H9 (cell line): ENCODE measurements at regions not wholly inside any gene's neighbourhood (a gene's known extent, or its start where the extent isn't known, plus 50 kb on each side); places are given as distances from the start of the nearest gene placed in this dataset.

Experiments used
- DNase-seq: peaks from one replicate; pipeline ENCODE4 v3.0.0-alpha.2; 2017
- H2AFZ ChIP-seq: one replicate; pipeline ENCODE4 v1.6.1; 2013; ENCODE audit warnings: mild to moderate bottlenecking, low read length, control low read depth, moderate library complexity
- H2AK5ac ChIP-seq: 2 replicates; pipeline ENCODE4 v1.6.1; 2013; ENCODE audit warnings: low read length, control low read depth, mixed read lengths; ENCODE audit not compliant: insufficient read length
- H2BK120ac ChIP-seq: one replicate; pipeline ENCODE4 v1.6.1; 2013; ENCODE audit warnings: low read depth, mild to moderate bottlenecking, low read length, control low read depth, inconsistent platforms; ENCODE audit not compliant: poor library complexity, severe bottlenecking
- H2BK12ac ChIP-seq: 2 replicates; pipeline ENCODE4 v1.6.1; 2013; ENCODE audit warnings: low read length, control low read depth, mixed read lengths, low read depth; ENCODE audit not compliant: insufficient read length
- H2BK15ac ChIP-seq: 2 replicates; pipeline ENCODE4 v1.6.1; 2013; ENCODE audit warnings: low read depth, low read length, control low read depth
- H2BK20ac ChIP-seq: one replicate; pipeline ENCODE4 v1.6.1; 2013; ENCODE audit warnings: low read depth, mild to moderate bottlenecking, low read length, control low read depth, inconsistent platforms; ENCODE audit not compliant: poor library complexity, severe bottlenecking
- H2BK5ac ChIP-seq: 2 replicates; pipeline ENCODE4 v1.6.1; 2013; ENCODE audit warnings: low read length, control low read depth, mixed read lengths; ENCODE audit not compliant: insufficient read length
- H3K14ac ChIP-seq: 2 replicates; pipeline ENCODE4 v1.6.1; 2013; ENCODE audit warnings: low read length, control low read depth; ENCODE audit not compliant: insufficient read depth
- H3K18ac ChIP-seq: 2 replicates; pipeline ENCODE4 v1.6.1; 2013; ENCODE audit warnings: low read depth, mild to moderate bottlenecking, mixed read lengths, low read length, control low read depth; ENCODE audit not compliant: insufficient read length
- H3K23ac ChIP-seq: 2 replicates; pipeline ENCODE4 v1.6.1; 2013; ENCODE audit warnings: low read length, control low read depth, mixed read lengths, low read depth; ENCODE audit not compliant: insufficient read length
- H3K23me2 ChIP-seq: 2 replicates; pipeline ENCODE4 v1.6.1; 2013; ENCODE audit warnings: low read depth, mild to moderate bottlenecking, mixed read lengths, low read length, control low read depth; ENCODE audit not compliant: insufficient read length, poor library complexity, severe bottlenecking
- H3K27ac ChIP-seq: 2 replicates; pipeline ENCODE4 v1.5.1; 2013; ENCODE audit warnings: low read length, control low read depth, mixed read lengths, low read depth; ENCODE audit not compliant: insufficient read length
- H3K27me3 ChIP-seq: 2 replicates; pipeline ENCODE4 v1.6.1; 2013; ENCODE audit warnings: low read length, control low read depth, inconsistent platforms; ENCODE audit not compliant: insufficient read depth
- H3K4ac ChIP-seq: 2 replicates; pipeline ENCODE4 v1.6.1; 2013; ENCODE audit warnings: low read depth, mild to moderate bottlenecking, control low read depth, inconsistent platforms, low read length, moderate library complexity
- H3K4me1 ChIP-seq: 2 replicates; pipeline ENCODE4 v1.6.1; 2013; ENCODE audit warnings: low read length, control low read depth, inconsistent platforms; ENCODE audit not compliant: insufficient read depth
- H3K4me2 ChIP-seq: 2 replicates; pipeline ENCODE4 v1.6.1; 2013; ENCODE audit warnings: low read length, control low read depth, mixed read lengths; ENCODE audit not compliant: insufficient read length, insufficient read depth
- H3K56ac ChIP-seq: 2 replicates; pipeline ENCODE4 v1.6.1; 2013; ENCODE audit warnings: low read depth, mild to moderate bottlenecking, mixed read lengths, low read length, control low read depth; ENCODE audit not compliant: insufficient read length
- H3K79me1 ChIP-seq: 2 replicates; pipeline ENCODE4 v1.6.1; 2013; ENCODE audit warnings: low read depth, mild to moderate bottlenecking, moderate library complexity, low read length, control low read depth, inconsistent platforms; ENCODE audit not compliant: insufficient read depth, poor library complexity, severe bottlenecking
- H3K79me2 ChIP-seq: 2 replicates; pipeline ENCODE4 v1.6.1; 2013; ENCODE audit warnings: low read length, control low read depth, inconsistent platforms; ENCODE audit not compliant: insufficient read depth
- H3K9ac ChIP-seq: 2 replicates; pipeline ENCODE4 v1.6.1; 2013; ENCODE audit warnings: low read length, control low read depth, mixed read lengths; ENCODE audit not compliant: insufficient read length; ENCODE audit errors: extremely low read depth
- H3K9me3 ChIP-seq: one replicate; pipeline ENCODE4 v1.6.1; 2013; ENCODE audit warnings: low read depth, low read length, inconsistent platforms; ENCODE audit not compliant: control insufficient read depth
- H3T11ph ChIP-seq: one replicate; pipeline ENCODE4 v1.6.1; 2013; ENCODE audit warnings: mild to moderate bottlenecking, low read length, control low read depth, inconsistent platforms
- H4K20me1 ChIP-seq: one replicate; pipeline ENCODE4 v1.6.1; 2013; ENCODE audit not compliant: control insufficient read depth, insufficient read length, insufficient read depth
- H4K5ac ChIP-seq: 2 replicates; pipeline ENCODE4 v1.6.1; 2013; ENCODE audit warnings: low read depth, mild to moderate bottlenecking, mixed read lengths, low read length, control low read depth; ENCODE audit not compliant: insufficient read length
- H4K8ac ChIP-seq: replicated peaks from 2 replicates; pipeline ENCODE4 v1.6.1; 2013; ENCODE audit warnings: low read length, control low read depth, mixed read lengths, low read depth; ENCODE audit not compliant: insufficient read length
- H4K91ac ChIP-seq: 2 replicates; pipeline ENCODE4 v1.6.1; 2013; ENCODE audit warnings: low read depth, mild to moderate bottlenecking, moderate library complexity, mixed read lengths, low read length, control low read depth; ENCODE audit not compliant: insufficient read length
- H3K27ac Mint-ChIP-seq, 3 experiments: 2 replicates in 2 of 3; 3 replicates in 1 of 3; pipeline ENCODE4 v1.8.0; 2020 to 2021; ENCODE audit warnings: mixed read lengths in 3 of 3, mild to moderate bottlenecking in 1 of 3, moderate library complexity in 1 of 3
- H3K27me3 Mint-ChIP-seq: 2 replicates; pipeline ENCODE4 v1.8.0; 2021; ENCODE audit warnings: low read depth, mild to moderate bottlenecking, moderate library complexity, mixed read lengths
- H3K36me3 Mint-ChIP-seq, 3 experiments: 2 replicates in 2 of 3; 3 replicates in 1 of 3; pipeline ENCODE4 v1.8.0; 2020 to 2021; ENCODE audit warnings: low read depth in 3 of 3, mixed read lengths in 3 of 3; ENCODE audit not compliant: insufficient read depth in 1 of 3
- H3K4me1 Mint-ChIP-seq, 2 experiments: 2 replicates each; pipeline ENCODE4 v1.8.0; 2020; ENCODE audit warnings: mixed read lengths in 2 of 2
- H3K4me3 Mint-ChIP-seq, 2 experiments: 2 replicates in 1 of 2; 3 replicates in 1 of 2; pipeline ENCODE4 v1.8.0; 2020 to 2021; ENCODE audit warnings: mild to moderate bottlenecking in 2 of 2, mixed read lengths in 2 of 2, moderate library complexity in 1 of 2
- H3K9me3 Mint-ChIP-seq, 2 experiments: 2 replicates in 1 of 2; 3 replicates in 1 of 2; pipeline ENCODE4 v1.8.0; 2020; ENCODE audit warnings: mild to moderate bottlenecking in 2 of 2, mixed read lengths in 2 of 2, moderate library complexity in 1 of 2
- CTCF ChIP-seq: fragments of 200-600 bp; sonication (generic); conservative IDR thresholded peaks from 3 replicates; pipeline ENCODE4 v1.8.0; 2021; ENCODE audit warnings: antibody characterized with exemption, mild to moderate bottlenecking
- WGBS: extraction: QIAGEN DNeasy Blood & Tissue Kit; methylation state at CpG from one replicate; pipeline ENCODE4 v1.1.7; 2013; ENCODE audit warnings: missing lambda C conversion rate, low lambda C conversion rate, mixed read lengths; ENCODE audit not compliant: insufficient read length; ENCODE audit errors: extremely low coverage; 5-methylcytosine and 5-hydroxymethylcytosine counted together

GRCh38 chr6:79373880-79374279, 139.4 kb upstream of the HMGN3 start:
- H3K27ac Mint-ChIP-seq = no peak overlapping the region; a peak in 1 of 7 replicates
- no peak for TF ChIP-seq CTCF

More at GRCh38 chr6:79373880-79374279, 139.4 kb upstream of the HMGN3 start:
- no peak overlapping the region for H3K9ac ChIP-seq
- H3K23me2 ChIP-seq = no peaks in the 10 kb centered on the region
- no peak overlapping the region for H3K4ac ChIP-seq
- no peaks in the 10 kb centered on the region for H3K79me1 ChIP-seq
- no peak overlapping the region for H2AK5ac ChIP-seq
- H4K91ac ChIP-seq = no peak overlapping the region
- no peak overlapping the region for H3K27ac ChIP-seq
- no peak overlapping the region for H3K18ac ChIP-seq
- no peak overlapping the region for H2BK5ac ChIP-seq
- no peaks in the 10 kb centered on the region for H3K27me3 ChIP-seq
- no peak overlapping the region for H3K56ac ChIP-seq
- WGBS = no CpG with 5 or more reads among the region's 3 CpGs
- Mint-ChIP-seq H3K36me3 (peaks cover 5 to 15% (median 11%) of the 10 kb centered on the region in 3 experiments), H3K9me3 (peaks cover 12 to 17% of the 10 kb centered on the region in 2 experiments), H3K4me1 (peaks cover 5 to 8% of the 10 kb centered on the region in 2 experiments), H3K4me3 (no peak overlapping the region), H3K27me3 (no peaks in the 10 kb centered on the region)
- no peaks in the 10 kb centered on the region for H3K4me1 ChIP-seq
- H2BK120ac ChIP-seq = no peak overlapping the region
- H2BK20ac ChIP-seq = no peak overlapping the region
- no peak overlapping the region for H3K14ac ChIP-seq
- no peak overlapping the region for H4K8ac ChIP-seq
- DNase-seq = no peak
- H2AFZ ChIP-seq = no peak overlapping the region
- H3K79me2 ChIP-seq = no peaks in the 10 kb centered on the region
- no peak overlapping the region for H2BK12ac ChIP-seq
- no peak overlapping the region for H3K4me2 ChIP-seq
- H4K5ac ChIP-seq = no peak overlapping the region
- H4K20me1 ChIP-seq = no peaks in the 10 kb centered on the region
- peaks cover 4% of the 10 kb centered on the region for H3K9me3 ChIP-seq
- H3T11ph ChIP-seq = no peak overlapping the region
- H3K23ac ChIP-seq = no peak overlapping the region
- H2BK15ac ChIP-seq = no peak overlapping the region
